Mesenchymal stem cell (in vitro differentiated cells and primary cell): ENCODE measurements at regions not wholly inside any gene's neighbourhood (a gene's known extent, or its start where the extent isn't known, plus 50 kb on each side); places are given as distances from the start of the nearest gene placed in this dataset.

Experiments
- DNase-seq: peaks from one replicate; pipeline ENCODE4 v3.0.0-alpha.2; 2013
- H2AFZ ChIP-seq: one replicate; pipeline ENCODE4 v1.6.1; 2013; ENCODE audit warnings: low read depth, mild to moderate bottlenecking, control low read depth, inconsistent platforms, low read length, moderate library complexity
- H2AK5ac ChIP-seq: 2 replicates; pipeline ENCODE4 v1.6.1; 2013; ENCODE audit warnings: low read length, moderate library complexity, mild to moderate bottlenecking, inconsistent platforms; ENCODE audit not compliant: severe bottlenecking
- H2BK120ac ChIP-seq: one replicate; pipeline ENCODE4 v1.6.1; 2013; ENCODE audit warnings: low read depth, mild to moderate bottlenecking, inconsistent platforms, low read length, moderate library complexity
- H2BK12ac ChIP-seq, 2 experiments: one replicate each; pipeline ENCODE4 v1.6.1; 2013; ENCODE audit warnings: inconsistent platforms in 2 of 2, low read length in 2 of 2, mild to moderate bottlenecking in 2 of 2, moderate library complexity in 2 of 2, control low read depth in 1 of 2
- H2BK15ac ChIP-seq: one replicate; pipeline ENCODE4 v1.6.1; 2013; ENCODE audit warnings: mild to moderate bottlenecking, low read depth, inconsistent platforms; ENCODE audit not compliant: poor library complexity, severe bottlenecking
- H2BK5ac ChIP-seq: 2 replicates; pipeline ENCODE4 v1.6.1; 2013; ENCODE audit warnings: low read depth, mild to moderate bottlenecking, low read length, control low read depth, inconsistent platforms; ENCODE audit not compliant: poor library complexity, severe bottlenecking
- H3K14ac ChIP-seq, 2 experiments: one replicate each; pipeline ENCODE4 v1.6.1; 2013; ENCODE audit warnings: inconsistent platforms in 2 of 2, low read length in 2 of 2, control low read depth in 1 of 2, mild to moderate bottlenecking in 1 of 2, moderate library complexity in 1 of 2
- H3K18ac ChIP-seq, 2 experiments: one replicate each; pipeline ENCODE4 v1.6.1; 2013; ENCODE audit warnings: inconsistent platforms in 2 of 2, low read length in 2 of 2, control low read depth in 1 of 2, low read depth in 1 of 2, mild to moderate bottlenecking in 1 of 2
- H3K23ac ChIP-seq, 2 experiments: one replicate each; pipeline ENCODE4 v1.6.1; 2013; ENCODE audit warnings: inconsistent platforms in 2 of 2, low read length in 2 of 2, mild to moderate bottlenecking in 2 of 2, moderate library complexity in 2 of 2, control low read depth in 1 of 2
- H3K27ac ChIP-seq: 2 replicates; pipeline ENCODE4 v1.5.1; 2013; ENCODE audit warnings: mild to moderate bottlenecking, moderate library complexity, low read length, control low read depth, inconsistent platforms; ENCODE audit not compliant: poor library complexity, severe bottlenecking
- H3K27me3 ChIP-seq, 2 experiments: 2 replicates each; pipeline versions ENCODE4 v1.6.1 to v1.7.0; 2013; ENCODE audit warnings: low read length in 2 of 2, mild to moderate bottlenecking in 2 of 2, moderate library complexity in 2 of 2, control low read depth in 1 of 2, inconsistent platforms in 1 of 2; ENCODE audit not compliant: control insufficient read depth in 1 of 2, insufficient read depth in 1 of 2
- H3K36me3 ChIP-seq, 2 experiments: 2 replicates each; pipeline versions ENCODE4 v1.6.1 to v1.7.0; 2013; ENCODE audit warnings: low read length in 2 of 2, control low read depth in 1 of 2, inconsistent platforms in 1 of 2, low read depth in 1 of 2, mild to moderate bottlenecking in 1 of 2; ENCODE audit not compliant: insufficient read depth in 2 of 2, control insufficient read depth in 1 of 2
- H3K4ac ChIP-seq, 2 experiments: one replicate each; pipeline ENCODE4 v1.6.1; 2013; ENCODE audit warnings: inconsistent platforms in 2 of 2, low read length in 2 of 2, mild to moderate bottlenecking in 2 of 2, moderate library complexity in 2 of 2, control low read depth in 1 of 2, low read depth in 1 of 2
- H3K4me1 ChIP-seq: 2 replicates; pipeline ENCODE4 v1.6.1; 2013; ENCODE audit warnings: low read depth, low read length, control low read depth; ENCODE audit not compliant: control insufficient read depth, insufficient read depth
- H3K4me2 ChIP-seq: 2 replicates; pipeline ENCODE4 v1.6.1; 2013; ENCODE audit warnings: low read length, mild to moderate bottlenecking, inconsistent platforms; ENCODE audit not compliant: poor library complexity, severe bottlenecking
- H3K4me3 ChIP-seq, 2 experiments: 2 replicates each; pipeline versions ENCODE4 v1.5.1 to v1.7.0; 2013; ENCODE audit warnings: low read length in 2 of 2, mild to moderate bottlenecking in 2 of 2, control low read depth in 1 of 2, low read depth in 1 of 2; ENCODE audit not compliant: insufficient read depth in 1 of 2
- H3K79me1 ChIP-seq: replicated peaks from 2 replicates; pipeline ENCODE4 v1.6.1; 2013; ENCODE audit warnings: mild to moderate bottlenecking, control low read depth, low read length, inconsistent platforms; ENCODE audit not compliant: poor library complexity, severe bottlenecking
- H3K9ac ChIP-seq: 2 replicates; pipeline ENCODE4 v1.7.0; 2013; ENCODE audit warnings: mild to moderate bottlenecking, low read length, moderate library complexity
- H3K9me3 ChIP-seq: 2 replicates; pipeline ENCODE4 v1.7.0; 2013; ENCODE audit warnings: mild to moderate bottlenecking, low read length; ENCODE audit not compliant: control insufficient read depth
- H4K8ac ChIP-seq: one replicate; pipeline ENCODE4 v1.6.1; 2013; ENCODE audit warnings: inconsistent platforms, mild to moderate bottlenecking, low read length, moderate library complexity
- H4K91ac ChIP-seq: one replicate; pipeline ENCODE4 v1.6.1; 2013; ENCODE audit warnings: mild to moderate bottlenecking, low read length, inconsistent platforms
- WGBS: methylation state at CpG from one replicate; pipeline ENCODE4 v1.1.7; 2013; ENCODE audit warnings: mixed read lengths; 5-methylcytosine and 5-hydroxymethylcytosine counted together

- Histone ChIP-seq H3K4ac (no peak overlapping the region), H3K27me3 (no peaks in the 10 kb centered on the region), H2BK5ac (no peak overlapping the region), H3K36me3 (no peaks in the 10 kb centered on the region), H2BK15ac (no peak overlapping the region), H3K18ac (no peak overlapping the region), H3K79me1 (no peaks in the 10 kb centered on the region), H2AFZ (no peak overlapping the region), H4K91ac (no peak overlapping the region), H3K27ac (no peak overlapping the region), H3K4me2 (no peak overlapping the region), H3K9ac (no peak overlapping the region), H3K23ac (no peak overlapping the region), H2BK120ac (no peak overlapping the region), H2BK12ac (no peak overlapping the region), H3K4me1 (no peaks in the 10 kb centered on the region), H3K14ac (no peak overlapping the region), H4K8ac (no peak overlapping the region), H3K4me3 (no peak overlapping the region), H2AK5ac (no peak overlapping the region), H3K9me3 (no peaks in the 10 kb centered on the region)
- DNase-seq: no peak
- no CpG with 5 or more reads among the region's 1 CpG for WGBS
Measured at GRCh38 chr2:138867341-138867740, 87.2 kb upstream of the NXPH2 start.

- Histone ChIP-seq H2BK5ac (no peak overlapping the region), H3K9me3 (no peaks in the 10 kb centered on the region), H3K4me1 (no peaks in the 10 kb centered on the region), H2AFZ (no peak overlapping the region), H3K79me1 (no peaks in the 10 kb centered on the region), H4K91ac (peak overlapping the region; percentile 25), H2BK15ac (no peak overlapping the region), H4K8ac (peak overlapping the region; percentile 7), H2BK120ac (no peak overlapping the region), H3K9ac (no peak overlapping the region), H2BK12ac (no peak overlapping the region), H3K4me3 (no peak overlapping the region), H3K14ac (no peak overlapping the region), H2AK5ac (no peak overlapping the region), H3K4ac (no peak overlapping the region), H3K4me2 (no peak overlapping the region), H3K23ac (no peak overlapping the region), H3K18ac (no peak overlapping the region), H3K36me3 (no peaks in the 10 kb centered on the region), H3K27ac (no peak overlapping the region), H3K27me3 (no peaks in the 10 kb centered on the region)
- DNase-seq: no peak
Measured at GRCh38 chr2:138866797-138867196, 86.6 kb upstream of the NXPH2 start.

- H3K27ac ChIP-seq: peak overlapping the region; percentile 23
- no peak for DNase-seq
- H3K14ac ChIP-seq: no peak overlapping the region
- no peaks in the 10 kb centered on the region for H3K27me3 ChIP-seq
- H2BK12ac ChIP-seq: no peak overlapping the region
- no peak overlapping the region for H3K4me3 ChIP-seq
- WGBS: 50% methylated on average over 1 of the region's 3 CpGs
- H4K91ac ChIP-seq: no peak overlapping the region
- H2BK120ac ChIP-seq: no peak overlapping the region
- no peak overlapping the region for H3K23ac ChIP-seq
- H2BK15ac ChIP-seq: no peak overlapping the region
- H2BK5ac ChIP-seq: no peak overlapping the region
- no peaks in the 10 kb centered on the region for H3K36me3 ChIP-seq
- no peak overlapping the region for H4K8ac ChIP-seq
- no peak overlapping the region for H3K9ac ChIP-seq
- H2AFZ ChIP-seq: no peak overlapping the region
- no peaks in the 10 kb centered on the region for H3K9me3 ChIP-seq
- H3K4ac ChIP-seq: no peak overlapping the region
- peaks cover 3% of the 10 kb centered on the region for H3K4me1 ChIP-seq
- H3K4me2 ChIP-seq: no peak overlapping the region
- H3K79me1 ChIP-seq: no peaks in the 10 kb centered on the region
- no peak overlapping the region for H3K18ac ChIP-seq
- no peak overlapping the region for H2AK5ac ChIP-seq
Measured at GRCh38 chr2:138853761-138854160, 73.6 kb upstream of the NXPH2 start.

- H4K8ac ChIP-seq: no peak overlapping the region
- peak overlapping the region; percentile 67 for H3K27ac ChIP-seq
- DNase-seq: no peak
- no peak overlapping the region for H3K14ac ChIP-seq
- no peak overlapping the region for H2BK12ac ChIP-seq
- H4K91ac ChIP-seq: no peak overlapping the region
- H3K4me2 ChIP-seq: no peak overlapping the region
- H3K9ac ChIP-seq: no peak overlapping the region
- no peaks in the 10 kb centered on the region for H3K9me3 ChIP-seq
- no peak overlapping the region for H2BK15ac ChIP-seq
- 57% methylated on average over 1 of the region's 1 CpG for WGBS
- H2BK5ac ChIP-seq: no peak overlapping the region
- no peak overlapping the region for H2AFZ ChIP-seq
- no peaks in the 10 kb centered on the region for H3K27me3 ChIP-seq
- no peak overlapping the region for H3K18ac ChIP-seq
- no peak overlapping the region for H2AK5ac ChIP-seq
- H3K4ac ChIP-seq: no peak overlapping the region
- no peak overlapping the region for H3K4me3 ChIP-seq
- peaks cover 3% of the 10 kb centered on the region for H3K4me1 ChIP-seq
- H3K79me1 ChIP-seq: no peaks in the 10 kb centered on the region
- H2BK120ac ChIP-seq: no peak overlapping the region
- no peak overlapping the region for H3K23ac ChIP-seq
- no peaks in the 10 kb centered on the region for H3K36me3 ChIP-seq
Measured at GRCh38 chr2:138853296-138853695, 73.1 kb upstream of the NXPH2 start.
